TTC549 (cell line): ENCODE measurements at regions not wholly inside any gene's neighbourhood (a gene's known extent, or its start where the extent isn't known, plus 50 kb on each side); places are given as distances from the start of the nearest gene placed in this dataset.
"Not testable (repeated sequence)": the region's sequence is repeated elsewhere in the genome, so short reads cannot be mapped to it uniquely, and the experiment has no call there.

ENCODE experiments used
- FAIRE-seq: peaks from 2 replicates; lab custom pipeline; 2012; peaks lifted over from hg19 to GRCh38; lab: Jason Lieb, UNC

DNA sequence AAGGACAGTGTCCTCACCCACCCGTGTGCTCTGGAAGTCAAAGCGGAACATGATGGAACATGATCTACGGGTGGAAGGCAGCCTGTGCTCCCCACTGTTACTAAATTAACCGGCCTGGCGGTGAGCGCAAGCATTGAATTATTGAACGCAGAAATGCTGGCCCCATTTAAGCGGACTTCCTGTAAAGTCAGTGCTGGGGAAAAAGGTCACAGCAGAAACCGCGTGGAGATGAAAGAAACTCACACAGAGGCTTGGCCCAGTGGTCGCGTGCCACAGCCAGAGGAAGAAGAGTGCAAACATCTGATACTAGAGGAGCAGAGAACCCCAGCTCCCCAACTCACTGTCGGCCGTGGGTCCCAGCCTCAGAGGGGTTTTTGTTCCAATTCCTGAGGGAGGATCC is 321.2 kb downstream of the ADGRD1 start:
- FAIRE-seq, result no peak

DNA sequence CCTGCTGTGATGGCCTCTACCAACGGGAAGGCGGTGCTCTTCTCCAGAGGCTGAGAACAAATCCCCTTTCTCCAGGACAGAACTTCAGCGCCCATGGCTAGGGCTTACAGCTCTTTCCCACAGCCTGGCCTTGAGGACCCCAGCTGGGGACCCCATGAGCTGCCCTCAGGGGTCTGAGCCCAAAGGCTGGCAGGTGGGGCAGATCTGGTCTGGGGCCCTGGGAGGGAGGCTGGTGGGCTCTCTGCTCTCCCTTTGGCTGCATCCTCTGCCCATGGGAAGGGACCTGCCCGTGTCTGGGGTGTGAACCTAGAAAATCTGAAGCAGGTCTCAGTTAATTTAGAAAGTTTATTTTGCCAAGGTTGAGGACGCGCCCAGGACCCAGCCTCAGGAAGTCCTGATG is 322.1 kb downstream of the ADGRD1 start:
- no peak for FAIRE-seq

DNA sequence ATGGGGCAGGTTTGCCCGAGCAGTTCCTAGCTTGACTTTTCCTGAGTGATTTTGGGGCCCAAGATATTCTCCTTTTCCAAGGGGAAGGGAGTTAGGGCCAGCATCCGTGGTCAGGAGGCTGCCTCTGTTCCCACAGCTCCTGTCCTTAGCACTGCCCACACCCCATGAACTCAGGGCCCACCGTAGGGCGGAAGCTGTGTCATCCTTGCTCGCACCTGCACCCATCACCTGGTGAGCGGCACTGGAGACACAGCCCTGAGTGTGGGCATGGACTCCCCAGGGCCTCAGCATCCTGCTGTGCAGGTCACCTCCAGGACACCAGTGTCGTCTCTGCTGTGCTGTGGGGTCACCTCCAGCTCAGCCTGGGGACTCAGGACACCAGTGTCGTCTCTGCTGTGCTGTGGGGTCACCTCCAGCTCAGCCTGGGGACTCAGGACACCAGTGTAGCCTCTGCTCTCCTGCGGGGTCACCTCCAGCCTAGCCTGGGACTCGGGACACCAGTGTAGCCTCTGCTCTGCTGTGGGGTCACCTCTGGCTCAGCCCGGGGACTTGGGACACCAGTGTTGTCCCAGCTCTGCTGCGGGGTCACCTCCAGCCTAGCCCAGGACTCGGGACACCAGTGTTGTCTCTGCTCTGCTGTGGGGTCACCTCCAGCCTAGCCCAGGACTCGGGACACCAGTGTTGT is 322.9 kb downstream of the ADGRD1 start:
- no peak for FAIRE-seq

- not testable (repeated sequence) for FAIRE-seq
Observed at GRCh38 chr12:131277186-131278091, 323.7 kb downstream of the ADGRD1 start.

DNA sequence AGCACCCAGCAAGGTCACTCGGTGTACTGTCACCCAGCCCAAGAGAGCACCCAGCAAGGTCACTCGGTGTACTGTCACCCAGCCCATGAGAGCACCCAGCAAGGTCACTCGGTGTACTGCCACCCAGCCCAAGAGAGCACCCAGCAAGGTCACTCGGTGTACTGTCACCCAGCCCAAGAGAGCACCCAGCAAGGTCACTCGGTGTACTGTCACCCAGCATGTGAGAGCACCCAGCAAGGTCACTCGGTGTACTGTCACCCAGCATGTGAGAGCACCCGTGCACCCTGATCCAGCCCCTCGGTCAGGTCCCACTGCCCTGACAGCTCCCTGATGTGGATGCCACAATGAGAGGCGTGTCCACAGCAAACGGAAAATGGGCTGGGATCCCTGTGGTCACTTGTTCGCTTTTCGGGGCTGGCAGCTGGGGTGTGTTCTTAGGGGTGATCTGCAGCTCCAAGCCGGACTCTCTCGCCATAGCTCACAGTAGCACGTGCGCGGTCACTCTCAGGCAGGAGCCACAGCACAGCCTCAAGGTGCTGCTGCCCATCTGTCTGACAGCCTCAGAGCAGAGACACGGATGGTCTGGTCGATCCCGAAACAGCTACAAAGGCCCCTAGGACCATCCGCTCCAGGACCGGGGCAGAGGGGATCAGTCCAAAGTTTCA is 324.9 kb downstream of the ADGRD1 start:
- not testable (repeated sequence) for FAIRE-seq

GRCh38 chr12:131279281-131279921 is 325.7 kb downstream of the ADGRD1 start:
- FAIRE-seq, result no peak

- FAIRE-seq, result no peak
Observed at GRCh38 chr12:131280426-131280825, 326.7 kb downstream of the ADGRD1 start.

DNA sequence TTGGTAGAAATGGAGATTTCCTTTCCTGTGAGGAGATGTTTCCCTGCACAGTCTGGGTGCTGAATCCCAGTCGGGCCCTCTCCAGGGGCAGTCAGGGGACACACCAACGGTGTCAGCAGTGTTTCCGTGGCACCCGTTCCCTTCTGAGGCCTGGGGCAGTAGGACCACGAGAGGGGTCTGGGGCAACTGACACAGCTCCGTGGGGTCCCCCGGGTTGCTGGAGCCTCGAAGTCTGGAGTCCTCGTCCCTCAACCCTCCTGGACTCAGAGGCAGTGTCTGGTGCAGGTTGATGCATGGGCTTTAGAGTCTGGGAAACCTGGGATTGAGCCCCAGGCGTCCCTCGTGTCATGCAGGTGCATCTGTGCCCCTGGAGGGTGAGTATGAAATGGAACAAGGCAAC is 327.3 kb downstream of the ADGRD1 start:
- FAIRE-seq, result no peak

GRCh38 chr12:131282292-131283080 is 328.8 kb downstream of the ADGRD1 start:
- FAIRE-seq, result no peak

DNA sequence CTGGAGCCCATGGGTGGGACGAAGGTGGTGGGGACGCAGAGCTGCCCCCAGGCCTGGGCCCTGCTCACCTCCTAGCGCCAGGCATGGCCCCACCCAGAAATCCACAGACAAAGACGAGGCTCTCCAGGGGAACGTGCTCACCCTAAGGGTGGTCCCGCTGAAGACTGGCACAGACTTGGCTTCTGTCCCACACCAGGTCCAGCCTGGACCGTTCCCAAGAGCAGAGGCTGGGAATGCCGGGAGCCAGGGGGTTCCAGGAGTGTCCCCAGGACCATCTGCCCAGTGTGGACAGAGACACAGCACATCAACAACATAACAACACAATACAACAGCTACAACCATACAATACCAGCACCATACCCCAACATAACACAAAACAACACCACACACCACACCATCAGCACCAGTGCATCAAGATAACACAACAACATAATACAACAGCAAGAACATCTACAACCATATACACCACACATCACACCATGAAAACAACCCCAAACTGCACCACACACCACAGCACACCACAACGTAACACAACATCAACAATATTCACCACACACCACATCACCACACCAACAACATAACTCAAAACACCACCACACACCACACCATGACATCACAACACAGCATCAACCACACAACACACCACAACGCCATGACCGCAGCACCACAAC is 329.6 kb downstream of the ADGRD1 start:
- FAIRE-seq, result no peak

DNA sequence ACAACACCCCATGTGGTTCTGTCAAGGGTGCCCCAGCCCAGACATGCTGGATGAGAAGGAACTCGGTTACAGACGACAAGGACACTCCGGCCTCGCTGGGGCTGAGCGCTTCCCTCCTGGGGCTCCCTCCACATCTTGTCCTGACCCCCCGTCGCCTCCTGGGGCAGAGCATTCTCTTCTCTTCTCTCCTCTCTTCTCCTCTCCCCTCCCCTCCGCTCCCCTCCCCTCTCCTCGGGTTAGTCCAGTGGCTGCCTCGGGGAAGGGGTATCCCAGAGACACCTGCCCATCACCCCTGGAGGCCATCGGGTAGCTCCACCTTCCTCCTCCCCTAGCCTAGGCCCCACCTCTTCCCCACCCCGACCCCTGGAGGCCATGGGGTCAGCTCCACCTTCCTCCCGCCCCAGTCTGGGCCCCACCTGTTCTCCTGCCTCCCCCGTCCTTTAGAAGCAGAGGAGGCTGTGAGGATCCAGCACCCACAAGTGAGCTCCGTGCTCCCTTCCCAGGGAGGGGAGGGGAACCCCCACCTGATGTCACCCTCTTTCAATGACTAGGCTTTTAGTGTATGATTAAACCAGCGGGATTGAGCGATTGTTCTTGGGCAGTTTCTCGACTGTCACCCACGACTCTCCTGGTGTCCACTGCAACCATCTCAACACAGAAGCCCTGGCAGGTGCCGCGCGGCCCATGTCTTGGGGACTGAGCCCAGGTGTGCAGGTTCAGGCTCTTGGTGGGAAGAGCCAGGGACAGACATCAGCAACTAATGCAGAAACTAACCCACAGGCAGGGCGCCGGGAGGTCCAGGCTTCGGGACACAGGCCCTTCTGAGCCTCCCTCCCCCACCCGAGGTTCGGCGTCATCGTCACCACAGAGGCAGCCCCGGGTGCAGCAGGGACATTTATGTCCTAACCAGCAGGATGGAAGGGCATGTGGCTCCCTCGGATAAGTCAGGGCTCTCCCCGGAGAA is 330.4 kb downstream of the ADGRD1 start:
- not testable (repeated sequence) for FAIRE-seq

DNA sequence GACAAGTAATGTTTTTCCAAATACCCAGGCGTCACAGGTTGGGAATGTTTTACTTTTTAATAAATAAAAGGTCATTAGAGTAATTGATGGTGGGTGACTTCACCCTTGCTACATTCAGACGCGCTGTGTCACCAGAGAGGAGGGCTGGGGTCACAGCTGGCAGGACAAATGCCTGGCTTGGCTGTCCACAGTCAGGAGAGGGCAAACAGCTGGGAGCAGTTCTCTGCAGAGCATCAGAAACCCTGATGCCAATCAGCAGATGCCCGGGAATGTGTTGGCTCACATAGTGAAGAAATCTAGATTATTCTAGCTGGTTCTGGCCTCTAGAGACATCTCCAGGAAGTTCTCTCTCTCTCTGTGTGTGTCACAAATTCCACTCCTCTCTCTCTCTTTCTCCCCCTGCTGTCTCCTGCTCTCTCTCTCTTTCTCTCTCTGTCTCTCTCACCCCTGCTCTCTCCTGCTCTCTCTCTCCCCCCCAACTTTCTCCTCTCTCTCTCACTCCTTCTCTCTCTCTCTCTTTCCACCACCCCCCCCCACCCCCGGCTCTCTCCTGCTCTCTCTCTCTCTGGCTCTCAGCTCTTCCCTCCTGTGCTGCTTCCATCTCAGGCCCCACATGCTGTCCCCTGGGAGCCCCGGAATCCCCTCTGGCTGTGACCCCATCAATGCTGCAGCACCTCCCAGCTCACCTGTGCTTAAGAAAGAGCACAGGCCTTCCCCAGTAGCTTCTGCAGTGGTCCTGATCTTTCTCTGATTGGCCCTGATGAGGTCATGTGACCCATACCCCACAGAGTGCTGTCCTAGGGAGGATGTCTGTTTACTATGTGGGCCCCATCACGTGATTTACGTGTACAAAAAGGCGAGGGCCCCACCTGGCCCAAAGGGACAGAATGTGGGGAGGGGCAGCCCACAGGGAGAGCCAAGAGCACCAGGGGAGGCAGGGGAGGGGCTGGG is 331.5 kb downstream of the ADGRD1 start:
- not testable (repeated sequence) for FAIRE-seq

- FAIRE-seq, result not testable (repeated sequence)
Observed at GRCh38 chr12:131285905-131286295, 332.2 kb downstream of the ADGRD1 start.

DNA sequence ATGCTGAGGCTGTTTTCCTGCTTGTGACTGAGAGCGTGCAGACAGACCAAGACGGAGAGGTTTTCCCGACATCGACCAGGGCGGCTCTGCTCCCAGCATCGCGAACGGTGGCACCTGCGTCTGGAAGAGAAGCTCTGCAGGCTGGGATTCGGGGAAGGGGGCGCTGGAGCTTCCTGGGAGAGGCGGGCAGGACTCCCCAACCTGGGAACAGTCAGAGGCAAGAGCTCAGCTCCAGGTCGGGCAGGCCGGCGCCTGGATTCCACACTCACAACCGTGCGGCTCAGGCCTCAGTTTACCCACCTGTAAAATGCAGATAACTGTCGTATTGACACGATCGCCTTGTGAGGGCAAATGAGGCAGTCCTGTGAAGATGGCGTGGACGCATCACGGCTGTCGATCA is 332.6 kb downstream of the ADGRD1 start:
- not testable (repeated sequence) for FAIRE-seq

GRCh38 chr12:131287015-131287937 is 333.6 kb downstream of the ADGRD1 start:
- FAIRE-seq, result no peak

DNA sequence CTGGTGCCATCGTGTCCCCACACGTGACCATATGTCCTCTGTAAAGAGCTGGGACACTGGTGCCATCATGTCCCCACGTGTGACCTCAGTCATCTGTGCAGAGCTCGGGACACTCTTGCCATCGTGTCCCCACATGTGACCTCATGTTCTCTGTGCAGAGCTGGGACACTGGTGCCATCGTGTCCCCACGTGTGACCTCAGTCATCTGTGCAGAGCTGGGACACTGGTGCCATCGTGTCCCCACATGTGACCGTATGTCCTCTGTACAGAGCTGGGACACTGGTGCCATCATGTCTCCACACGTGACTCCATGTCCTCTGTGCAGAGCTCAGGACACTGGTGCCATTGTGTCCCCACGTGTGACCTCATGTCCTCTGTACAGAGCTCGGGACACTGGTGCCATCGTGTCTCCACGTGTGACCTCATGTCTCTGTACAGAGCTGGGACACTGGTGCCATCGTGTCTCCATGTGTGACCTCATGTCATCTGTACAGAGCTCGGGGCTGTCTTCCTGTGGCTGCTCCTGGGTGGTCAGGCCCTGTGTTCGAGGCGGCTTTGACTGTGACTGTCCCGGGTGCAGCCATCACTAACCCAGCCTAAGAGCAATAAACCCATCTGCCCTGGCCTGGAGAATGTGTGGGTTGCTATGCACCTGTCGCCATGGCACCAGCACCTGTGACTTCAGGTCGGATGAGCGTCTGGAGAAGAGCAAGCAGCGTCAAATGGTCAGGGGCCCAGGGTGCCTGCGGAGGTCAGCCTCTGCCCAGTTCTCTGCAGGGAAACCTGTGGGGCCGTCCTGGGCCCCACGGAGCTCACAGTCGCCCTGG is 334.4 kb downstream of the ADGRD1 start:
- FAIRE-seq, result no peak
